ENCODE measurements at regions not wholly inside any gene's neighbourhood (a gene's known extent, or its start where the extent isn't known, plus 50 kb on each side); places are given as distances from the start of the nearest gene placed in this dataset.

- DNase-seq: no peak
Measured at GRCh38 chr16:89027281-89027680, 50.3 kb upstream of the CBFA2T3 start.

GRCh38 chr16:89031715-89032659 is 55.0 kb upstream of the CBFA2T3 start:
- DNase-seq: no peak

DNA sequence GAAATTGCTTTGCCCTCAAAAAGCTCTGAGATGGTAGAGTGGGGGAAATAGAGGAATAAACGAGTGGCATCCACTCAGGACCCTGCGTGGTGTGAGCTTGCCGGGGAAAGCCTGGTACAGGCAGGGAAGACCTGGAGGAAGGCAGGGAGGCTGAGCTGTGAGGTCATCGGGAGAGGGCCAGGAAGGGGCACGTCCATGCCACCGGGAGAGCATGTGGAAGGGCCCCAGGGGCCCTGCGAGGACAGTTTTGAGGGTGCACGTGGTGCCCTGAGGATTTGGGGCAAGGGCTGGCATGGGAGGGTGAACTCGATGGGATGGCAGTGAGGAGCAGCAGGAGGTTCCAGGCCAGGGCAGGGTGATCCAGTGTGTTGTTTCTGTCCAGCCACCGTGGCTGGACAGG is 56.3 kb upstream of the CBFA2T3 start:
- DNase-seq: no peak

- no peak for DNase-seq
Measured at GRCh38 chr16:89033796-89034572, 57.0 kb upstream of the CBFA2T3 start.

DNA sequence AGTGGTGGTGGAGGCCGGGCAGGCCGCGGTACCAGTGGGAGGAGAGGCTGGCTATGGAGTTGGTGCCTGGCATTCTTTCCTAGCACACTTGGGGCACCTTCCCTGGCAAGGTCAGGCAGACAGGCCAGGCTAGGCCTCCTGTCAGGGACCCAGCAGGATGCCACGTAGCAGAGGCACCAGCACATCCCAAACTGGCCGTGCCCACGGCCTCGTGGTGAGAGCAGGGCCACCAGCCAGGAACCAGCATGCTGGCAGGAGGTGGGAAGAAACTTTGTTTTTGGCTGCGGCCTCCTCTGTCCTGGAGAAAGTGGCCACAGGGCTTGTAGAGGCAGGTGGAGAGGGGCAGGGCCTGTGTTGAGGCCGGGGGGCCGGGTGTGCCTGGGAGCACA is 57.6 kb upstream of the CBFA2T3 start:
- DNase-seq: peak; percentile 5

- peak; percentile 8 for DNase-seq
Measured at GRCh38 chr16:89034971-89035668, 58.1 kb upstream of the CBFA2T3 start.

DNA sequence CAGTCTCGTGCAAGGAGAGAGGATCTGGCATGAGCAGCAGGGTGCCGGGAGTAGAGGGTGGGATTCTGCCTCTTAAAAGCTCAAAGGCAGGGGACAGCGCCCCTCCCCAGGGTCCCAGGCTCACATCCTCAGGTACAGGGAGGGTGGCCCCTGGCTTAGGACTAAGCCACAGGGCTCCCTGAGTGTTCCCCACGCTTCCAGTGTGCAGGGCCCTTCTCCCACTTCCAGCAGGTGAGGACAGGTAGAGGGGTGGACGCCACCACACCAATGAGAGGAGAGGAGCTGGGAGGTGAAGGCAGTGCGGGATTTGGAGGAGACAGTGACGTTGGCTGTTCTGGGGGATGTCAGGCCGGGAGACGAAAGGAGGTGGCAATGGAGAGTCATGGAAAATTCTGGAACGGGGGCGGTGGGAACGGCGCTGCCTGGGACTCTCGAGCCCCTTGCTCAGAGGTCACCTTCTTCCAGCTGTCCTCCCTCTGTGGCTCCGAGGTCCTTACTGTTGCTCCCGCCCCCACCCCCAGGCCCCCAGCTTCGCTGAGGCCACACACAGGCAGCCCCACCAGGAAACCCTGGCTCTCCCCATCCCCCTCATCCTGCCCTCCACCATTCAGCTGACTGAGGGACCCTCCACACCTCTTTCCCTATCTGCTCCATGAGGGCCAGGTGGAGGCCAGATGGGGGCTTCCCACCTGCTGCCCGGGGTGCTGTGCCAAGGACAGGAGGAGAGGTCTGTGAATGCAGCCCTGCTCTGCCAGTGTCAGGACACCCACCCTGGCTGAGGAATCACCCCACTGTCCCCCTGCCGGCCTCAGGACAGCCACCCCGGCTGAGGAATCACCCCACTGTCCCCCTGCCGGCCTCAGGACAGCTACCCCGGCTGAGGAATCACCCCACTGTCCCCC is 57.7 kb upstream of the ACSF3 start:
- no peak for DNase-seq

- DNase-seq: no peak
Measured at GRCh38 chr16:89036776-89037175, 56.9 kb upstream of the ACSF3 start.

DNA sequence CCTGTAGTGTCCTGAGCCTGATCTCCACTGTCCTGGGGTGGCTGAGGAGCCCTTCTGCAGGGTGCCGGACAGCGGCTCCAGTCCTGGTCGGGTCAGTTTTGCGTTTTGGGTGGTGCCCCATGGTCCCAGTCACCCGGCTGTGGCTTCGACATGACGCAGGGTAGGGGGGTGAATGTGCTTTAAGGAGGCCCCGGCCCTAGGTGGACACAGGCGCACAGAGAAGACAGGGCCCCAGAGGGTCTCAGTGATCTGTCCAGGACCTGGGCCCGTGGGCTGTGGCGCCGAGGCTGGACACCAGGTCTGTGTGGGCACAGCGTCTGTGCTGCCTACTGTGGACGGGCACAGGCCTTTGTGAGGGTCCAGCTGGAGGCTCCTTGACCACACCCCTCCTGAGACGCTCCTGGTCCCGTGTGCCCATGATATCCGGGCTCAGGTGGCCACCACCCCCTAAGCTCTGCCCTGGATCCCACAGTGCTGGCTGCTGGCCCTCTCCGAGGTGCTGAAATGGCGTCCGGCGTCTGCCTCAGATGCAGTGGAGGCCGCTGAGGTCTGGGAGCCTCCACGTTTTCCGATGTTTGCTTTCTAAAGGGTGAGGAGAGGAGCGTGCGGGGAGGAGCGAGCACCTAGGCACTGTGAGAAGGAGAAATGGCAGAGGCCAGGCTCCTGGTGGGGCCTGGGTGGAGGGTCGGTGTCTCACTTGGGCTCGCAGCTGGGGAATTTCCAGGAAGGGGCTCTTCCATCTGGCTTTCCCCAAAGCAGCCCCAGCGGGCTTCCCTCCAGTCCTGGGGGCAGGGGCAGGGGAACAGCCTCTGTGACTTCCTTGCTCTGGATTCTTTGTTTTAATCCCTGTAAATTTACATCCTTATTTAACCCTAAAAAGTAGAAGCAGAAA is 56.1 kb upstream of the ACSF3 start:
- DNase-seq: no peak

DNA sequence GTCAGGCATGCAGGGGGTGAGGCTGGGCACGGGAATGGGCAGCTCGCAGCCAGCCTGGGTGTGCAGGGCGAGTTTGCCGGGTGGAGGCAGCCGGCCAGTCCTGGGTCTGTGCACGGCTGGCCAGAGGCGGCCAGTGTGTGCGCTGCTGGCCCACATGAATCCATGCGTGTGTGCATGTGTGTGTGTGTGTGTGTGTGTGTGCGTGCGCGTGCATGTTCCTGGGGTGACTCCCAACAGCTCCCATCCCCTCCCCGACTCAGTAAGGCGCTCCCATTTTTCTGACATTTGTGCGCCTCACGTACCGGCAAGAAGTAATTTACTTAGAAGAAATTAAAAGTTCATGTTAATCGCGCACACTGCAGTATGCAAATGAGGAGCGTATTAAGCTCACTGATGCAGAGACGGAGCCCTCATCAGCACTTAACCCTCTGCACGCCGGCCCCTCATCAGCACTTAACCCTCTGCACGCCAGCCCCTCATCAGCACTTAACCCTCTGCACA is 55.4 kb upstream of the ACSF3 start:
- peak; percentile 17 for DNase-seq

- DNase-seq: peak; percentile 25
Measured at GRCh38 chr16:89038811-89039735, 54.6 kb upstream of the ACSF3 start.

DNA sequence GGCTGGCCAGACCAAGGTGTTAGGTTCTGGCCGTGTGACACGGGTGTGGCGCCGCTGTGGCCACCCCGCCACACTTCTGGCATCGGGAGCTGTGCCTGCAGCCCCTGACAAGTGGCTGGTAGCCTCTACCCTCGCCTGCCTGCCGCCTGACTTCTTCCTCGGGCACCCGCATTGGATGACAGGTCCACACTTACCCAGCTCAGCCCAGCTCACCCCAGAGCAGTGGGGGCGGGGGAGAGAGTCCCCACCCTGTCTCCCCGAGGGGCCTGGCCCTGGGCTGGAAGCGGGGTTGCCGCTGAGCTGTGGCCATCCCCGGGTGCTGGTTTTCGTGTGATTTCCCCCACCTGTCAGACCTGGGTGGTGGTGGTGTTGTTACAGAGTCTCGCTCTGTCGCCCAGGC is 53.9 kb upstream of the ACSF3 start:
- no peak for DNase-seq

- no peak for DNase-seq
Measured at GRCh38 chr16:89040391-89040790, 53.3 kb upstream of the ACSF3 start.

DNA sequence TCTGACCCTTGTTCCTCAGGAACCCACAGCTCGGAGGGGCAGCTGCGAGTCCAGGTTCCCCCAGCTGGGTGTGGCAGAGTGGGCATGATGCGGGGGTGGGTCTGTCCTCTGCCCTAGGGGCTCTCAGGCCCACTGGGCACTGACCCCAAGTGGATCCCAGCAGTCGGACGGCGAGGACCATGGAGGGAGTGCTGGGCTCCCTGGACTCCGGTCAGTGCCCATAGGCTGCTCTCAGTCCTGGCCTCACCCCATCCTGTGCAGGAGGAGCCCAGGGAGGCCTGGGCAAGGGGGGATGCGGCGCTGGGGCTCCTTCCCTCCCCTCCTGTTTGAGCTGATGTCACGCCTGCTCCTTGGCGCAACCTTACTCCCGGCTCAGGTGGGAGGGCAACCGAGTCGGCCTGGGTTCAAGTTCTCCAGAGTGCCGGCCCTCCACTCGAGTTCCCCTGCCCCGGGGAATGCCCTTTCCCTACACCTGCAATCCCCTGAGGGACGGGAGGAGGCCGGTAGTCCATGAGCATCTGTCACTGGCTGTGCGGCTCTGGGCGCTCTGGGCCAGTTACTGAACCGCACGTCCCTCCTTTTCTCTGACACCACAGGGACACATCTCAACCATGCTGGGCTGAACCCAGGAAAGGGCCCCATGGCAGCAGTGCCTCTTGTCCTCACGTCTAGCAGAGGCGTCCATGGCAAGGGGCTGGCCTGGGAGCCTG is 52.6 kb upstream of the ACSF3 start:
- DNase-seq: no peak

- DNase-seq: no peak
Measured at GRCh38 chr16:89041571-89042481, 51.8 kb upstream of the ACSF3 start.

- no peak for DNase-seq
Measured at GRCh38 chr16:89042711-89043551, 50.7 kb upstream of the ACSF3 start.

Data from DMS79 treated with DMSO at 0.1 percent for 48 hours (cell line).